CD4-positive, alpha-beta T cell treated with Interleukin-6 at 100 ng/mL for 8 hours (primary cell): ENCODE measurements at regions not wholly inside any gene's neighbourhood (a gene's known extent, or its start where the extent isn't known, plus 50 kb on each side); places are given as distances from the start of the nearest gene placed in this dataset.
"Not testable (repeated sequence)": the region's sequence is repeated elsewhere in the genome, so short reads cannot be mapped to it uniquely, and the experiment has no call there.

Experiments
- DNase-seq: peaks from one replicate; pipeline ENCODE4 v3.0.0-alpha.2; 2020; ENCODE audit warnings: mixed read lengths, low spot score

DNA sequence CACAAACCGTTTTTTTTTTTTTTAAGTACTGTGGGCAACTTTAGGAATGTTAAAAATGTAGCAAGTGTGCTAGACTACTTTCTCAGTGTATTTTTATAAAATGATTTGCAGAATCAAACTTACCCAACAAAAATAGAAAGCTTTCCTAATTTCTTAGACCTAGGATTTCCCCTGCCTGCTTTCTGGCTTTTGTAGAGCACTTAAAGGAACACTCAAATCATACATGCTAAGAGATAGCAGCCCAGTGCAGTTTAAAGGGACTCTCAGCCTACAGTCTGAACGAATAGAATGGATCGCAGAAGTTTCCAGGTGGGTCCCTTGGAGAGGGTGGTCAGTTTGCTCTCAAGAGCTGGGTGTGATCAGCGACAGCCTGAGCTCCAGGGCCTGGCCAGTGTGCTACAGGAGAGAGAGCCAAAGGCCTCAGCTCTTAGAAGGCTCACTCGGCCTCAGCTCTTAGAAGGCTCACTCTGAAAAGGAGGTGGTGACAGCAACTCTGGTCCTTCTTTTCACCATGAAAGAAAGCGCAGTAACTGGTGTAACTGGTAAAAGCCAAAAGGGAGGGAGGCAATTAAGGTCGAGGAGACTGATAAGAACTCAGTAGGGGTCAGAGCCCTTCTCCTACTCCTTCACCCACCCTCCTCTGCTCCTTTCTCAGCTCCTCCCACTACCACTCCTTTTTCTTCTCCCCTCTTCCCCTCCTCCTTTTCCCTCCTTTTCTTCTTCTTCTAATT, 142.4 kb downstream of the ZFP64 start:
- no peak for DNase-seq

DNA sequence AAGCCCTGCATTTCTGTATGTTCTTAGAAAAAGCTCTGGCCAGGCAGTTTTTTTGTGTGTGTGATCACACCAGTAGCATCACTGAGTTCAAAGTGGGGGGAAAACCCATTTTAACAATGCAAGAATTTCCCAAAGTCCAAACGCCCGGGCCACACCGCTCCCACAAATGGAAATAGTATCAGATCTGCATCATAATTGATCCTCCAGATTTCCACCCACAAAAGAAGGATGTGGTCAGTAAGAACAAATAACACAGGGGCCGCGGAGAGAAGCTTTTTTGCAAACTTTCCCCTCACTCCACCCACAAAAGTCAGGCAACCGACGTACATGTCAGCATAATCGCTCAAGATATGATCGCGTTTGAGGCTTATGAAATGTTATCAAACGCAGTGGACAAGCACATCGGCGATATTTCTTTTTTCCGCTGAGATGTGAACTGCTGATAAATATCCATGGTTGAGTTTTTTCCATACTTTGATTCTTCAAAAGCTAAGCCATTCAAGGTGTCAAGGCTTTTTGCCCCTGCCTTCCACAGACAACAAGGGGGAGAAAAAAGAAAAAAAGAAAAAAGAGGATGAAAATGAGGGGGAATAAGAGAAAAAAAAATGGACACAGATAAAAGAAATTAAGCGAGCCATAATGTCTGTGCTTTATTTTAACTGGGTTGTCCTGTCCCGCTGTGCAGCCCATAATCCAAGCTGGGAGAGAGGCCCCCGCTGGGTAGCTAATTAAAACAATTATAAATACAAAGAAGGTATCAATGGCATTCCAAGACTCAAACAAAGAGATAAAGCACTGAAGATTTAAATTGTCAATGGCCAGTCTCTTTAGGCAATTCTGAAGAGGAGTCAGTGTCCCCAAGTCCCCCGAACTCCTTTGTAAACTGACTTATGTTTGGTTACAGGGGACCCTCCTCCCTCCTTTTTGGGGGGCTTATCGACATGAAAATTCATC, 143.5 kb downstream of the ZFP64 start:
- DNase-seq = no peak

DNA sequence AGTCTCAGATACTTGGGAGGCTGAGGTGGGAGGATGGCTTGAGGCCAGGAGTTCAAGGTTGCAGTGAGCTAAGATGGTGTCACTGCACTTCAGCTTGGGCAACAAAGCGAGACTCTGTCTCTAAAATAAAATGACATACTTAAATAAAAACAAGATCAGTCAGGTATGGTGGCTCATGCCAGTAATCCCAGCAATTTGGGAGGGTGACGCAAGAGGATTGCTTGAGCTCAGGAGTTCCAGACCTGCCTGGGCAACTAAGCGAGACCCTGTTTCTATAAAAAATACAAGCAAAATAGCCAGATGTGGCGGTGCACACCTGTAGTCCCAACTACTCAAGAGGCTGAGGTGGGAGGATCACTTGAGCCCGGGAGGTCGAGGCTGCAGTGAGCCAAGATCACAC, 149.6 kb downstream of the ZFP64 start:
- DNase-seq = no peak

GRCh38 chr20:52039790-52040189, 151.8 kb downstream of the ZFP64 start:
- DNase-seq = no peak

DNA sequence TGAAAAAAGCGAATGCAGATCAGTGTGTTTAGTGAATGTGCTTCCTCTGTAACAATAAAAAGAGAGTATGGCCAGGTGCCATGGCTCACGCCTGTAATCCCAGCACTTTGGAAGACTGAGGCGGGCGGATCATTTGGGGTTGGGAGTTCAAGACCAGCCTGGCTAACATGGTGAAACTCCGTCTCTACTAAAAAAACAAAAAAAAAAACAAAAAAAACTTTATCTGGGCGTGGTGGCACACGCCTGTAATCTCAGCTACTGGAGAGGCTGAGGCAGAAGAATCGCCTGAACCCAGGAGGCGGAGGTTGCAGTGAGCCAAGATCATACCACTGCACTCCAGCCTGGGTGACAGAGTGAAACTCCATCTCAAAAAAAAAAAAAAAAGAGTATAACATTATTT, 152.9 kb downstream of the ZFP64 start:
- not testable (repeated sequence) for DNase-seq

DNA sequence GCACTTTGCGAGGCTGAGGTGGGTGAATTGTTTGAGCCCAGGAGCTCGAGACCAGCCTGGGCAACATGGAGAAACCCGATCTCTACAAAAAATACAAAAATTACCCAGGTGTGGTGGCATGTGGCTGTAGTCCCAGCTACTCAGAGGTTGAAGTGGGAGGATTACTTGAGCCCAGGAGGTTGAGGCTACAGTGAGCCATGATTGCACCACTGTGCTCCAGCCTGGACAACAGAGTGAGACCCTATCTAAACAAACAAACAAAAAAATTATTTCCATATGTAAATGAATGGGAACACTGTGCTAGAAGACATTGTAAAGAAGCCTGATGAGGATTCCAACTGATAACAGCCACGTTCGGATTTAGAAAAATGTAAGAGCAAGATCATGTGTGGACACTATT, 154.2 kb downstream of the ZFP64 start:
- no peak for DNase-seq

DNA sequence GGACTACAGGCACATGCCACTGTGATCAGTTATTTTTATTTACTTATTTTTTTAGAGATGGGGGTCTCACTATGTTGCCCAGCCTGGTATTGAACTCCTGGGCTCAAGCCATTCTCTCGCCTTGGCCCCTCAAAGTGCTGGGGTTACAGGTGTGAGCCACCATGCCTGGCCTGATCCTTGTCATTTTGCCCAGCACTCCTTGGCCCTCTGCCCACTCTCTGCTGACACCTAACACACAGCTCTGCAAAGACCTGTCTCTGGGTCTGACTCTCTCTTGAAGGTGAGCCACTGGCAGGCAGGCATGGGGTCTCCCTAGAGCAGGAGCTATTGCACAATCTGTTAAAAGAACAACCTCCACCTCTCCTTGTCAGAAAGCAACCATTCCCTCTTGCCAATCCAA, 155.6 kb downstream of the ZFP64 start:
- no peak for DNase-seq

GRCh38 chr20:52035498-52035897, 156.1 kb downstream of the ZFP64 start:
- no peak for DNase-seq

DNA sequence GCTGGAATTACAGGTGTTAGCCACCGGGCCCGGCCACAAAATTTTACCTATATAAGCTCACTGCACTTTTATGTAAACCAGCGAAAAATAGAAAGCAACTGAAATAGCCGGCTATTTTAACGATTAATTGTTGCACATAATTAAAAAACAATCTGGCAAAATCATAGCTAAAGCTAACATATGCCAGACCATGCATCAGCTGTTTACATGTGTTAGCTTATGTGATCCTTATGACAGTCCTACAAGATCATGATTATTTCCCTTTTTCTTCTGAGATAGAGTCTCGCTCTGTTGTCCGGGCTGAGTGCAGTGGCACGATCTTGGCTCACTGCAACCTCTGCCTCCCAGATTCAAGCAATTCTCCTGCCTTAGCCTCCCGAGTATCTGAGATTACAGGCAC, 157.0 kb downstream of the ZFP64 start:
- DNase-seq = no peak

DNA sequence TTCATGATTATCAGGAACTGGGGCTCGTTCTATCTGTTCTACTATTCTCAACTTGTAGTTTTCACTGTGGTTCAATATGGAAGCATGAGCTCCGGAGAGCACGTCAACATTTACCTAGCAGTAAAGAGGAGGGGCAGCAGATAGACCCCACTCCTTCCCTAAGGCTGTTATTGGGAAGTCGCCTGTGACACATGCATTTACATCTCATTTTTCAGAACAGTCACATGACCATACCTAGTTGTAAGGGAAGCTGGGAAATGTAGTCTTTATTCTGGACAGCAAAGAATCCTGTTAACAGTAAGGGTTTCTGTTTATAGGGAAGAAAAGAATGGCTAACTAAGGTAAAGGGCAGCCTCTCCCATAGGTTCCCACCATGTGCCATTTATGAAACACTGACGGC, 158.3 kb downstream of the ZFP64 start:
- DNase-seq = no peak

DNA sequence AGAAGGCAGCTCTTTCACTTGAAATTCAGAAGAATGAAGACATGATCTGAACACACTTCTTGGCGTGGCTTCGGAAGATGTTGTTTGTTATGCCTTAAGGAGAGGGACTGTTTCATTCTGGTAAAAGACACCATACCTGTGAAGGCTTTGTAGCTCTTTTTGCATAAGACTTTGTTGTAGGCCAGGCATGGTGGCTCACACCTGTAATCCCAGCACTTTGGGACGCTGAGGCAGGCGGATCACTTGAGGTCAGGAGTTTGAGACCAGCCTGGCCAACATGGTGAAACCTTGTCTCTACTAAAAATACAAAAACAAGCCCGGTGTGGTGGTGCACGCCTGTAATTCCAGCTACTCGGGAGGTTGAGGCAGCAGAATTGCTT, 159.3 kb downstream of the ZFP64 start:
- DNase-seq = not testable (repeated sequence)

- DNase-seq = peak; percentile 1
These were observed 159.8 kb downstream of the ZFP64 start for GRCh38 chr20:52031563-52032303.

- DNase-seq = no peak
These were observed 160.4 kb downstream of the ZFP64 start for GRCh38 chr20:52031206-52031562.

DNA sequence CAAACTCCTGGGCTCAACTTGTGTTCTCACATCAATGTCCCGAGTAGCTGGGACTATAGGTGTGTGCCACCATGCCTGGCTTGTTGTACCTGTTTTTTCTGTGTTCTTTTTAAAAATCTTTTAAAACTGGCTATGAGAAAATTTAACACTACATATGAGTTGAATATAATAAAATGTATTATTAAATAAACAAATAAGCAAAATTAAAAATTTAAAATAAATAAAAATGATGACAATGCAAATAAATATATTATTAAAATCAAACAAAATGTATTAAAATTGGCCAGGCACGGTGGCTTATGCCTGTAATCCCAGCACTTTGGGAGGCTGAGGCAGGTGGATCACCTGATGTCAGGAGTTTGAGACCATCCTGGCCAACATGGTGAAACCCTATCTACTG, 162.4 kb downstream of the ZFP64 start:
- not testable (repeated sequence) for DNase-seq

GRCh38 chr20:52025938-52026337, 165.6 kb downstream of the ZFP64 start:
- DNase-seq = no peak

DNA sequence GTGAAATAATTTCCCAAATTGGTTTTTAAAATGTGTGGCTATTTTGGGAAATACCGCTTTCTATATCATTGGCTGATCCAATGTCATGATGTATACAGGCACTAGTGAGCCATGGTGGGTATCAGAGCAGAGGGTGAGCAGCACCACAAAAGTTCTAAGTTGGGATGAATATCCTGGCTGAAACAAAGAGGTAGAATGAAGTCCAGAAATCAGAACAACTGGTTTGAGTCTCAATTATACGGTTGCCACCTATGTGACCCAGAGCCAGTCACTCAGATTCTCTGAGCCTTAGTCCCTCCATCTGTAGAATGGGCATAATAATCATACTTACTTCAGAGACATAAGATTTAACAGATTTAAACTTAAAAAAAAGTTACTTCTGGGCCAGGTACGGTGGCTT, 172.3 kb downstream of the ZFP64 start:
- no peak for DNase-seq

- no peak for DNase-seq
These were observed 173.8 kb downstream of the ZFP64 start for GRCh38 chr20:52017669-52018317.

GRCh38 chr20:52016022-52016421, 175.6 kb downstream of the ZFP64 start:
- DNase-seq = no peak

DNA sequence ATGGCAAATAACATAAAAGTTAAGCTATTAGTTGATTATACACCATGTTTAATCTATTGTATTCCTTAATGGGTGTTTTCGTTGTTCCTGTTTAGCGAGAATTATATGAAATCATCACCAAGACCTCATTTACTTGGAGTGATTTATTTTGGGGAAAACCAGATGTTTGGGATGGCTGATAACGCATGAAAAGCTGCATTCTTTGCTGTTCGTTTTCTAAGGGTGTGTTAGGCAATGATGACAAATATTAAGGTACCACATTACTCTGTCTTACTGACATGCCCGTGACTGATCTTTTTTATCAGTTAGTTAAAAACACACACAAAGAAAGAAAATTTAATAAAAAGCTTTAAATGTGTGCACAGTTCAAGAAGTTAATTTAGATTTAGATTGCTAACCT, 176.4 kb downstream of the ZFP64 start:
- DNase-seq = no peak

DNA sequence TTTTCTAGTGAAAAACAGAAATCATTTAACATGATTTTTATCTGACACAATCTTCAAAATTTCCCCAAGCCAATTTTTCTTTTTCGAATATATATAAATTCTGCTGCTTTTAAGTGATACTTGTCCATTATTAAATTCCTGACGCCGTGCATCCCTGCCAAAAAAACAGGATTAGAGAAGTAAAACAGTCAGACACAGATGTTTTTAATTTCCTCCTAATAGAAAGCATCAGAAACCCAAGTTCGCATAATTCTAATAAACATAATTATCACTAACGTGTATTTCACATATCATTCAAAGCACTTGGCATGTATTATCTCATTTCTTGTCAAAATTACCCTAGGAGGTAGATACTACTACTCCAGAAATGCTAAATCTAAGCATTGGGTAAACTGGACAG, 179.5 kb downstream of the ZFP64 start:
- no peak for DNase-seq

- no peak for DNase-seq
These were observed 180.5 kb downstream of the ZFP64 start for GRCh38 chr20:52011093-52011492.

DNA sequence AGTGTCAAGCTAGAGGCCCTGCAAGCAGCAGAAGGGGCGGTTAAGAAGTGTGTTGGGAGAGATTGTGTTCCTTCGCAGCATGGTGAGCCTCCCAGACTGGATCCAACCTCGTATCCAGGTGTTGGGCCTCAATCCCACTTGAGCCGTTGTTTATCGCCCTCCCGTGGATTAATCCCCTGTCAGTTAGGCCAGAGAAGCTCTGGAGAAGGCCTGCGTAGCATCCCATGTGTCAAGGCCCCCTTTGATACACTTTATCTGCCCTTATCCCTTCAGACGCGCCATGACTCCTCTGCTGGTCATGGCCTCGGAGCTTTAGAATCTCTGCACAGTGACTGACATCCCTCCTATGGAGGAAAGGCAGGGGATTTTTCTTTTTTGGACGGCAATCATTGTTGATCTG, 181.0 kb downstream of the ZFP64 start:
- DNase-seq = no peak
